H1 (cell line): ENCODE measurements at regions not wholly inside any gene's neighbourhood (a gene's known extent, or its start where the extent isn't known, plus 50 kb on each side); places are given as distances from the start of the nearest gene placed in this dataset.

Experiments
- CTCF ChIP-seq, 3 experiments: IDR thresholded peaks; 1 replicate in 2 of 3; 2 replicates in 1 of 3; pipeline versions ENCODE4 v1.5.1 to v1.6.1; 2011; ENCODE audit warnings: low read length in 3 of 3, mild to moderate bottlenecking in 3 of 3, inconsistent platforms in 2 of 3, low read depth in 1 of 3, moderate library complexity in 1 of 3; ENCODE audit not compliant: insufficient read depth in 1 of 3; ENCODE audit errors: control extremely low read depth in 1 of 3
- EZH2 ChIP-seq: fragments of 200-600 bp; sonication (generic); IDR thresholded peaks from 2 replicates; pipeline ENCODE4 v1.7.1; 2012; ENCODE audit warnings: low read depth, mild to moderate bottlenecking, moderate library complexity, low read length, inconsistent platforms; ENCODE audit not compliant: severe bottlenecking

DNA sequence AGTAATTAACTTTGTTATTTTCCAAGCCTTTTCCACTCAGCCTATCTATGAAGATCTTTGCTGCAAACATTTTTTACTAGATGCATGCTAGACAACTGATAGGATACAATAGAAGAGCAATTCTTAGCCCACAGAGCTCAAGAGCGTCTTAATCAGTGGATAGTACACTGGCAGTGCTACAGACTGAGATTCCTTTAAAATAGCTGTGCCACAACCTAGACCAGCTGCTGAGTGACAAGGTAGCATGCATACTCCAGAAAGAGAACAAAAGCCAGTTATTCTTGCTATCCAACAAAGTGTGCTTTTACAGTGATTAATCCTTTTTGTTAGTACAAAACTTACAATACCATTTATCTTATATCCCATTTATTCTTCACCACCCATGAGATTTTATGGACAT is 507.9 kb upstream of the SYT4 start (continued):
- TF ChIP-seq CTCF (IDR thresholded peaks at IDR 0.05; ENCODE audit: control extremely low read depth in 1 of 3, insufficient read depth in 1 of 3, low read depth in 1 of 3, low read length in 3 of 3): no peak
- no peak for TF ChIP-seq EZH2
